GM12892 (cell line): ENCODE measurements at regions not wholly inside any gene's neighbourhood (a gene's known extent, or its start where the extent isn't known, plus 50 kb on each side); places are given as distances from the start of the nearest gene placed in this dataset.

Experiments used
- POLR2A ChIP-seq: IDR thresholded peaks from 2 replicates; pipeline ENCODE4 v1.6.1; 2011; ENCODE audit warnings: low read depth, low read length, control low read depth
- POLR2AphosphoS5 ChIP-seq: IDR thresholded peaks from 2 replicates; pipeline ENCODE4 v1.6.1; 2011; ENCODE audit warnings: low read depth, low read length, control low read depth

DNA sequence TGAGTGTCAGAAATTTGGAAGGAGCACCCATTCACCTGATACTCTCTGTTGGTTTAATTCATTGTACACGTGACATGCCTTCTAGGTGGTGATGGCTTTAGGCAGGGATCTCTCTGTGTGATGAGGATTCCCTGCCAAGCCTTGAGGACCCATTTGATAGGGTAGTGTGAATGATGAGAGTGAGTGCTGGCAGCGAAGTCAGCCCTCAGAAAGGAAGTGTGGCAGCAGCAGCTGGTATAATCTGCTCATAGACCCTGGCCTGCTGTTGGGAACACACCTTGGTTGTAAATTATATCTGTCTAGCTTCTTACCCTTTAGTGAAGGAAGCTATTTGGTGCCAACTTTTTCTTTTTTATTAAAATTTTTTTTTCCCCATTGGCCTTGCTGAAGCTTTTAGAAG lies 164.5 kb downstream of the HAUS1 start:
- TF ChIP-seq POLR2A (no peak), POLR2AphosphoS5 (no peak)
